Kidney (tissue), 13 donors: ENCODE measurements at regions not wholly inside any gene's neighbourhood (a gene's known extent, or its start where the extent isn't known, plus 50 kb on each side); places are given as distances from the start of the nearest gene placed in this dataset.

Experiments
- DNase-seq, 5 donors: peaks; one replicate each; pipeline ENCODE4 v3.0.0-alpha.2; 2013 to 2020
- FAIRE-seq: peaks from 2 replicates; lab custom pipeline; 2012; peaks lifted over from hg19 to GRCh38; lab: Jason Lieb, UNC
- H3K27ac ChIP-seq, 2 donors: one replicate each; pipeline ENCODE4 v1.7.0; 2013; ENCODE audit warnings: low read depth in 2 of 2, low read length in 2 of 2, inconsistent platforms in 1 of 2
- H3K27me3 ChIP-seq: one replicate; pipeline ENCODE4 v1.7.1; 2013; ENCODE audit warnings: low read length, inconsistent platforms; ENCODE audit not compliant: control insufficient read depth, insufficient read depth
- H3K36me3 ChIP-seq, 3 donors: one replicate each; pipeline versions ENCODE4 v1.7.0 to v1.7.1; 2013; ENCODE audit warnings: low read length in 3 of 3, control low read depth in 1 of 3, inconsistent platforms in 1 of 3; ENCODE audit not compliant: insufficient read depth in 3 of 3, control insufficient read depth in 2 of 3
- H3K4me1 ChIP-seq, 3 donors: one replicate each; pipeline versions ENCODE4 v1.7.0 to v1.7.1; 2013; ENCODE audit warnings: low read length in 3 of 3, inconsistent platforms in 1 of 3, low read depth in 1 of 3; ENCODE audit not compliant: control insufficient read depth in 2 of 3, insufficient read depth in 2 of 3
- H3K4me3 ChIP-seq, 3 donors: one replicate each; pipeline versions ENCODE4 v1.7.0 to v1.8.1; 2013; ENCODE audit warnings: low read length in 3 of 3, control low read depth in 1 of 3, inconsistent platforms in 1 of 3
- H3K9ac ChIP-seq, 3 donors: one replicate each; pipeline versions ENCODE4 v1.7.0 to v1.7.1; 2013; ENCODE audit warnings: low read length in 3 of 3, control low read depth in 1 of 3, inconsistent platforms in 1 of 3
- H3K9me3 ChIP-seq, 3 donors: one replicate each; pipeline versions ENCODE4 v1.7.0 to v1.7.1; 2013; ENCODE audit warnings: low read length in 3 of 3, control low read depth in 1 of 3, inconsistent platforms in 1 of 3; ENCODE audit not compliant: control insufficient read depth in 2 of 3, insufficient read depth in 1 of 3
- CTCF ChIP-seq: IDR thresholded peaks from 3 replicates; pipeline ENCODE4 v1.5.1; 2012; ENCODE audit warnings: mild to moderate bottlenecking, moderate library complexity, borderline replicate concordance; ENCODE audit not compliant: insufficient read depth; ENCODE audit errors: extremely low read depth
- intact Hi-C: fragments of 100-400 bp; cut with DNase I; formaldehyde crosslinking; loops from one replicate; pipeline ENCODE4 v1.11.1; 2022
- donor health status: control.
- donor health status: control.
- donor health status: control.
- donor health status: control.
- donor health status: control.
- donor health status: DM: yes; HTN: yes; CAD: no.
- donor health status: Normal renal cell carcinoma (clear cell type).

- Histone ChIP-seq H3K4me3 (no peak overlapping the region), H3K36me3 (no peaks in the 10 kb centered on the region), H3K9me3 (no peaks in the 10 kb centered on the region), H3K27me3 (no peaks in the 10 kb centered on the region), H3K4me1 (peaks cover 0 to 6% (median 0%) of the 10 kb centered on the region in 3 donors), H3K9ac (no peak overlapping the region), H3K27ac (no peak overlapping the region)
- FAIRE-seq: no peak
- intact Hi-C loops: no loop called here
- DNase-seq: no peak
- no peak for TF ChIP-seq CTCF
These were observed 75.4 kb upstream of the IGFBP5 start for GRCh38 chr2:216770717-216771116.

GRCh38 chr2:216770050-216770449 lies 74.7 kb upstream of the IGFBP5 start:
- Histone ChIP-seq H3K9me3 (no peaks in the 10 kb centered on the region), H3K27me3 (no peaks in the 10 kb centered on the region), H3K4me1 (peaks cover 0 to 5% (median 0%) of the 10 kb centered on the region in 3 donors), H3K9ac (no peak overlapping the region), H3K4me3 (no peak overlapping the region), H3K36me3 (no peaks in the 10 kb centered on the region), H3K27ac (no peak overlapping the region)
- intact Hi-C loops: no loop called here
- FAIRE-seq (no peak), DNase-seq (no peak)
- no peak for TF ChIP-seq CTCF

GRCh38 chr2:216769626-216770025 lies 74.3 kb upstream of the IGFBP5 start:
- peaks cover 0 to 2% (median 0%) of the 10 kb centered on the region in 3 donors for H3K4me1 ChIP-seq
- intact Hi-C loops: no loop called here
- DNase-seq (no peak), FAIRE-seq (no peak)
- no peak overlapping the region for H3K9ac ChIP-seq
- no peaks in the 10 kb centered on the region for H3K36me3 ChIP-seq
- H3K4me3 ChIP-seq: no peak overlapping the region
- H3K9me3 ChIP-seq: no peaks in the 10 kb centered on the region
- H3K27me3 ChIP-seq: no peaks in the 10 kb centered on the region
- no peak overlapping the region for H3K27ac ChIP-seq
- TF ChIP-seq CTCF: no peak

- no peaks in the 10 kb centered on the region for H3K27me3 ChIP-seq
- H3K4me1 ChIP-seq: peaks cover 0 to 2% (median 0%) of the 10 kb centered on the region in 3 donors
- H3K9ac ChIP-seq: no peak overlapping the region
- no peaks in the 10 kb centered on the region for H3K36me3 ChIP-seq
- H3K4me3 ChIP-seq: no peak overlapping the region
- intact Hi-C loops: no loop called here
- TF ChIP-seq CTCF: no peak
- DNase-seq: no peak
- no peak overlapping the region for H3K27ac ChIP-seq
- no peaks in the 10 kb centered on the region for H3K9me3 ChIP-seq
- no peak for FAIRE-seq
These were observed 73.6 kb upstream of the IGFBP5 start for GRCh38 chr2:216768908-216769411.
